ENCODE measurements at regions not wholly inside any gene's neighbourhood (a gene's known extent, or its start where the extent isn't known, plus 50 kb on each side); places are given as distances from the start of the nearest gene placed in this dataset.

DNA sequence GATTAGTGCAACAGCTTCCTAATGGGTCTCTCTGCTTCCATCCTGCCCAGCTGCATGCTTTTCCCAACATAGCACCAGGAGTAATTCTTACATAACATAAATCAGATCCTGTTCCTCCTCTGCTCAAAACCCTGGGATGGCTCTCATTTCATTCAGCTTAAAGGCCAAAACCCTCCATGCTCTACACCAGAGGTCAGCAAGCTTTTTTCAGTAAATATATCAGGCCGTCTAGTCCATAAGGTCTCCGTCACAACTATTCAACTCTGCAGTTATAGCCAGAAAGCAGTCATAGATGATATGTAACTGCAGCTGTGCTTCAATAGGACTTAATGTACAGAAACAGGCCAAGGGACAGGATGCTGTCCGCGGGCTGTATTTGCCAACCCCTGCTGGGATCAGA is 202.8 kb upstream of the UBE2E2 start:
- Histone ChIP-seq H3K4me1 (peaks cover 5% of the 10 kb centered on the region), H3K9me3 (replicated peaks) (no peaks in the 10 kb centered on the region), H3K27ac (replicated peaks) (no peak overlapping the region)

GRCh38 chr3:23002151-23002550 is 201.0 kb upstream of the UBE2E2 start:
- Histone ChIP-seq H3K36me3 (no peaks in the 10 kb centered on the region), H3K4me3 (no peak overlapping the region), H3K4me1 (peaks cover 5% of the 10 kb centered on the region), H3K27ac (replicated peaks) (no peak overlapping the region), H3K27me3 (ENCODE audit: low read depth) (no peaks in the 10 kb centered on the region), H3K9me3 (replicated peaks) (no peaks in the 10 kb centered on the region)
- DNase-seq, result no peak
- intact Hi-C loops (cut with micrococcal nuclease), result no loop called here
- no peak for TF ChIP-seq CTCF (IDR thresholded peaks at IDR 0.05; ENCODE audit: borderline replicate concordance)

More for the DNA sequence above, 202.8 kb upstream of the UBE2E2 start:
- H3K36me3 ChIP-seq, result no peaks in the 10 kb centered on the region
- TF ChIP-seq CTCF (IDR thresholded peaks at IDR 0.05; ENCODE audit: borderline replicate concordance), result no peak
- DNase-seq, result no peak
- H3K4me3 ChIP-seq, result no peak overlapping the region
- H3K27me3 ChIP-seq (ENCODE audit: low read depth), result no peaks in the 10 kb centered on the region
- intact Hi-C loops (cut with micrococcal nuclease), result no loop called here

DNA sequence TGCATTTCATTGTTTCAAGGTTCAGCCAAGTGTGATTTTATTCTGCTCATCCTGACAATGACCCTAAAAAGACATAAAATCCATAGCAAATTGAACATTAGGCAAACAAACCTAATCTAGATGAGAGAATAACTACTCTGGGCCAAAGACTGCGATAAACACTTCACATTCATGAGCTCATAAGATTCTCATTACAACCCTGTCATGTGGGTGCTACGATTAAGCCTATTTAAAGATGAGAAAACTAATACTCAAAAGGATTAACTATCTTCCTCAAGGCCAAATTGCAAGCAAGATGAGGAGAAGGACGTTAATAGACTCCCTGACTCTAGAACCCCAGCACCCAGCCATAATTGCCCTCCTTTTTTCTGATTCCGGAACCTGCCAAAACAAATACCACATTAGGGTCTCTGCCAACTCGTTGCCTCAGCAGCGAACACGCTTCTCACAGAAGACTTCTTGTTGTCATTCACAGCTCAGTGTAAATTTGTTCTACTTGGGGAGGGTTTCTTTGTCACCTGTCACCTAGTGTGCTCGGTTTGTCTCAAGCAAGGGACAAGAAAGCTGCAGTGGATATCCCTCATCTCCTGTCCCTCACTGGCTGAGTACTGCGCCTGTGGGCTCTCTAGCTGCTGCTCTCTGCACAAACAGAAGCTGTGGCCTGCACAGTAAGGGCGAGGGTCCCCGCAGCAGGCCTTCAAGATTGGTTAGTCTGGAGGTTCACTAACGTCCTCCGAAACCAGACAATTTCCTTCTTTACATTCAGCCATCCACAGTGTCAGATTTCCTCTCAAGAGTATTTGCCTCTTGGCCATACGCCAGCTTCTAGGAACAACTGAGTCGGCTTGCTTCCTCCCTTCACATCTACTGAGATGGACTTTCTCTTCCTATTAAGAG is 200.0 kb upstream of the UBE2E2 start:
- Histone ChIP-seq H3K27ac (replicated peaks) (no peak overlapping the region), H3K36me3 (no peaks in the 10 kb centered on the region), H3K4me1 (peaks cover 5% of the 10 kb centered on the region), H3K27me3 (ENCODE audit: low read depth) (no peaks in the 10 kb centered on the region), H3K9me3 (replicated peaks) (no peaks in the 10 kb centered on the region), H3K4me3 (no peak overlapping the region)
- no peak for TF ChIP-seq CTCF (IDR thresholded peaks at IDR 0.05; ENCODE audit: borderline replicate concordance)
- DNase-seq, result no peak
- intact Hi-C loops (cut with micrococcal nuclease), result no loop called here

DNA sequence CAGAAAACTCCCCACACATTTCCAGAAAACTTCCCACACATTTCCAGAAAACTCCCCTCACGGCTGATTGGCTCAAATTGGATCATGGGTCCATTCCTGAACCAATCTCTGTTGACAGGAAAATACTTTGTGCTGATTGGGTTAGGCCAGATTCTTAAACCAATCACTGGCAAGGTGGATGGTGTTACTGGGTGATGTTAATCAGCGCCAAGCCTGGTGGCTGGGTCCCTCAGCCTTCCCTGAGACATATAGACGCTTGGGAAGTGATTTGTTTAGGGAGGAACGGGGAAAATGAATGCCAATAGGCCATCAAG is 199.4 kb upstream of the UBE2E2 start:
- intact Hi-C loops (cut with micrococcal nuclease), result no loop called here
- TF ChIP-seq CTCF (IDR thresholded peaks at IDR 0.05; ENCODE audit: borderline replicate concordance), result no peak
- H3K27ac ChIP-seq (replicated peaks), result no peak overlapping the region

GRCh38 chr3:23004971-23005370 is 198.2 kb upstream of the UBE2E2 start:
- intact Hi-C loops (cut with micrococcal nuclease), result no loop called here
- peaks cover 5% of the 10 kb centered on the region for H3K4me1 ChIP-seq
- TF ChIP-seq CTCF (IDR thresholded peaks at IDR 0.05; ENCODE audit: borderline replicate concordance), result no peak
- no peak overlapping the region for H3K4me3 ChIP-seq
- DNase-seq, result no peak
- H3K9me3 ChIP-seq (replicated peaks), result no peaks in the 10 kb centered on the region
- H3K27ac ChIP-seq (replicated peaks), result no peak overlapping the region
- no peaks in the 10 kb centered on the region for H3K36me3 ChIP-seq
- H3K27me3 ChIP-seq (ENCODE audit: low read depth), result no peaks in the 10 kb centered on the region

More for the DNA sequence above, 199.4 kb upstream of the UBE2E2 start:
- Histone ChIP-seq H3K4me1 (peaks cover 5% of the 10 kb centered on the region), H3K9me3 (replicated peaks) (no peaks in the 10 kb centered on the region), H3K36me3 (no peaks in the 10 kb centered on the region), H3K27me3 (ENCODE audit: low read depth) (no peaks in the 10 kb centered on the region), H3K4me3 (no peak overlapping the region)
- no peak for DNase-seq

Data from left ventricle myocardium inferior (tissue), 1 donor.